ENCODE measurements at regions not wholly inside any gene's neighbourhood (a gene's known extent, or its start where the extent isn't known, plus 50 kb on each side); places are given as distances from the start of the nearest gene placed in this dataset.
A peak's percentile ranks its signal among the peaks of the same experiment; 100 is the strongest.

GRCh38 chr4:179941911-179942310 lies 2301.3 kb upstream of the TENM3 start:
- H3K9me3 Mint-ChIP-seq, result peaks cover 2 to 9% (median 7%) of the 10 kb centered on the region in 3 donors
- H3K4me1 Mint-ChIP-seq, result no peaks in the 10 kb centered on the region
- no peaks in the 10 kb centered on the region for H3K27me3 Mint-ChIP-seq
- H3K4me3 Mint-ChIP-seq, result no peak overlapping the region
- no peaks in the 10 kb centered on the region for H3K36me3 Mint-ChIP-seq
- H3K27ac Mint-ChIP-seq, result no peak overlapping the region

- Mint-ChIP-seq H3K9me3 (peaks cover 0 to 12% (median 2%) of the 10 kb centered on the region in 3 donors), H3K27me3 (no peaks in the 10 kb centered on the region), H3K27ac (no peak overlapping the region), H3K4me1 (no peaks in the 10 kb centered on the region), H3K4me3 (no peak overlapping the region), H3K36me3 (no peaks in the 10 kb centered on the region)
These were observed 2266.4 kb upstream of the TENM3 start for GRCh38 chr4:179976777-179977176.

GRCh38 chr4:179977378-179977777 lies 2265.8 kb upstream of the TENM3 start:
- no peaks in the 10 kb centered on the region for H3K4me1 Mint-ChIP-seq

GRCh38 chr4:179981161-179981560 lies 2262.0 kb upstream of the TENM3 start:
- Mint-ChIP-seq H3K9me3 (peaks cover 0 to 5% (median 4%) of the 10 kb centered on the region in 3 donors), H3K4me3 (no peak overlapping the region), H3K36me3 (no peaks in the 10 kb centered on the region), H3K27me3 (no peaks in the 10 kb centered on the region), H3K4me1 (no peaks in the 10 kb centered on the region), H3K27ac (no peak overlapping the region)

More at GRCh38 chr4:179977378-179977777, 2265.8 kb upstream of the TENM3 start:
- H3K9me3 Mint-ChIP-seq, result peaks cover 0 to 12% (median 2%) of the 10 kb centered on the region in 3 donors
- H3K27ac Mint-ChIP-seq, result no peak overlapping the region
- peak overlapping the region in 1 of 4 donors; percentile 31 for H3K4me3 Mint-ChIP-seq
- no peaks in the 10 kb centered on the region for H3K36me3 Mint-ChIP-seq
- H3K27me3 Mint-ChIP-seq, result no peaks in the 10 kb centered on the region

GRCh38 chr4:179989975-179990374 lies 2253.2 kb upstream of the TENM3 start:
- H3K27me3 Mint-ChIP-seq, result no peaks in the 10 kb centered on the region
- no peaks in the 10 kb centered on the region for H3K36me3 Mint-ChIP-seq
- H3K4me1 Mint-ChIP-seq, result no peaks in the 10 kb centered on the region
- H3K9me3 Mint-ChIP-seq, result peaks cover 1 to 10% (median 4%) of the 10 kb centered on the region in 3 donors
- H3K4me3 Mint-ChIP-seq, result no peak overlapping the region
- no peak overlapping the region for H3K27ac Mint-ChIP-seq

GRCh38 chr4:180009316-180009715 lies 2233.9 kb upstream of the TENM3 start:
- no peaks in the 10 kb centered on the region for H3K4me1 Mint-ChIP-seq
- H3K27me3 Mint-ChIP-seq, result no peaks in the 10 kb centered on the region
- no peak overlapping the region for H3K27ac Mint-ChIP-seq
- H3K36me3 Mint-ChIP-seq, result no peaks in the 10 kb centered on the region
- peaks cover 0 to 12% (median 0%) of the 10 kb centered on the region in 3 donors for H3K9me3 Mint-ChIP-seq
- H3K4me3 Mint-ChIP-seq, result no peak overlapping the region

GRCh38 chr4:180028682-180029081 lies 2214.5 kb upstream of the TENM3 start:
- Mint-ChIP-seq H3K36me3 (no peaks in the 10 kb centered on the region), H3K4me1 (no peaks in the 10 kb centered on the region), H3K9me3 (peaks cover 0 to 2% (median 0%) of the 10 kb centered on the region in 3 donors), H3K27me3 (no peaks in the 10 kb centered on the region), H3K4me3 (no peak overlapping the region), H3K27ac (no peak overlapping the region)

GRCh38 chr4:180031330-180031729 lies 2211.9 kb upstream of the TENM3 start:
- H3K4me1 Mint-ChIP-seq, result no peaks in the 10 kb centered on the region
- H3K36me3 Mint-ChIP-seq, result no peaks in the 10 kb centered on the region
- no peaks in the 10 kb centered on the region for H3K27me3 Mint-ChIP-seq
- no peaks in the 10 kb centered on the region for H3K9me3 Mint-ChIP-seq
- H3K27ac Mint-ChIP-seq, result no peak overlapping the region
- no peak overlapping the region for H3K4me3 Mint-ChIP-seq

GRCh38 chr4:180041576-180041975 lies 2201.6 kb upstream of the TENM3 start:
- no peak overlapping the region for H3K4me3 Mint-ChIP-seq
- H3K4me1 Mint-ChIP-seq, result no peaks in the 10 kb centered on the region
- H3K9me3 Mint-ChIP-seq, result peaks cover 1 to 7% (median 2%) of the 10 kb centered on the region in 3 donors
- H3K27me3 Mint-ChIP-seq, result no peaks in the 10 kb centered on the region
- no peaks in the 10 kb centered on the region for H3K36me3 Mint-ChIP-seq
- no peak overlapping the region for H3K27ac Mint-ChIP-seq

GRCh38 chr4:180052629-180053028 lies 2190.6 kb upstream of the TENM3 start:
- peaks cover 1 to 18% (median 10%) of the 10 kb centered on the region in 3 donors for H3K9me3 Mint-ChIP-seq
- peaks cover 14% of the 10 kb centered on the region for H3K27me3 Mint-ChIP-seq
- no peak overlapping the region for H3K4me3 Mint-ChIP-seq
- peaks cover 0 to 3% (median 0%) of the 10 kb centered on the region in 3 donors for H3K4me1 Mint-ChIP-seq
- H3K36me3 Mint-ChIP-seq, result no peaks in the 10 kb centered on the region
- H3K27ac Mint-ChIP-seq, result no peak overlapping the region

GRCh38 chr4:180054291-180054690 lies 2188.9 kb upstream of the TENM3 start:
- Mint-ChIP-seq H3K36me3 (no peaks in the 10 kb centered on the region), H3K9me3 (peaks cover 1 to 18% (median 10%) of the 10 kb centered on the region in 3 donors), H3K4me1 (peaks cover 0 to 3% (median 0%) of the 10 kb centered on the region in 3 donors), H3K4me3 (no peak overlapping the region), H3K27ac (no peak overlapping the region), H3K27me3 (peaks cover 17% of the 10 kb centered on the region)

GRCh38 chr4:180057299-180057721 lies 2185.9 kb upstream of the TENM3 start:
- Mint-ChIP-seq H3K36me3 (no peaks in the 10 kb centered on the region), H3K4me3 (peak overlapping the region in 1 of 4 donors; percentile 40), H3K9me3 (peaks cover 0 to 8% (median 7%) of the 10 kb centered on the region in 3 donors), H3K27me3 (peaks cover 29% of the 10 kb centered on the region), H3K4me1 (peaks cover 0 to 3% (median 0%) of the 10 kb centered on the region in 3 donors), H3K27ac (no peak overlapping the region)

GRCh38 chr4:180057891-180058671 lies 2185.1 kb upstream of the TENM3 start:
- H3K4me1 Mint-ChIP-seq, result peaks cover 0 to 3% (median 0%) of the 10 kb centered on the region in 3 donors
- H3K4me3 Mint-ChIP-seq, result peak overlapping the region in 1 of 4 donors; percentile 40
- H3K27ac Mint-ChIP-seq, result no peak overlapping the region
- peaks cover 29% of the 10 kb centered on the region for H3K27me3 Mint-ChIP-seq
- H3K36me3 Mint-ChIP-seq, result no peaks in the 10 kb centered on the region
- peaks cover 0 to 7% (median 5%) of the 10 kb centered on the region in 3 donors for H3K9me3 Mint-ChIP-seq

GRCh38 chr4:180058691-180059215 lies 2184.4 kb upstream of the TENM3 start:
- peak overlapping the region in 1 of 4 donors; percentile 68 for H3K4me3 Mint-ChIP-seq
- peaks cover 0 to 7% (median 5%) of the 10 kb centered on the region in 3 donors for H3K9me3 Mint-ChIP-seq
- H3K4me1 Mint-ChIP-seq, result peaks cover 0 to 3% (median 0%) of the 10 kb centered on the region in 3 donors
- peaks cover 29% of the 10 kb centered on the region for H3K27me3 Mint-ChIP-seq
- no peak overlapping the region for H3K27ac Mint-ChIP-seq
- H3K36me3 Mint-ChIP-seq, result no peaks in the 10 kb centered on the region

GRCh38 chr4:180059216-180059881 lies 2183.9 kb upstream of the TENM3 start:
- Mint-ChIP-seq H3K27ac (no peak overlapping the region), H3K9me3 (peaks cover 0 to 7% (median 5%) of the 10 kb centered on the region in 3 donors), H3K4me1 (peaks cover 0 to 3% (median 0%) of the 10 kb centered on the region in 3 donors), H3K4me3 (peak overlapping the region in 3 of 4 donors; percentile 50 to 68 (median 66)), H3K27me3 (peaks cover 29% of the 10 kb centered on the region), H3K36me3 (no peaks in the 10 kb centered on the region)

Data from IgD-negative memory B cell (primary cell).